NCI-H1417 treated with DMSO at 0.1 percent for 48 hours (cell line): ENCODE measurements at regions not wholly inside any gene's neighbourhood (a gene's known extent, or its start where the extent isn't known, plus 50 kb on each side); places are given as distances from the start of the nearest gene placed in this dataset.
"Not testable (repeated sequence)": the region's sequence is repeated elsewhere in the genome, so short reads cannot be mapped to it uniquely, and the experiment has no call there.

ENCODE experiments used
- DNase-seq: peaks from one replicate; lab custom pipeline; 2025; lab: John Stamatoyannopoulos, UW

GRCh38 chr3:103495186-103495585 is 1060.4 kb downstream of the ZPLD1 start:
- DNase-seq, result no peak

- no peak for DNase-seq
These were observed 1064.5 kb downstream of the ZPLD1 start for GRCh38 chr3:103499132-103499900.

DNA sequence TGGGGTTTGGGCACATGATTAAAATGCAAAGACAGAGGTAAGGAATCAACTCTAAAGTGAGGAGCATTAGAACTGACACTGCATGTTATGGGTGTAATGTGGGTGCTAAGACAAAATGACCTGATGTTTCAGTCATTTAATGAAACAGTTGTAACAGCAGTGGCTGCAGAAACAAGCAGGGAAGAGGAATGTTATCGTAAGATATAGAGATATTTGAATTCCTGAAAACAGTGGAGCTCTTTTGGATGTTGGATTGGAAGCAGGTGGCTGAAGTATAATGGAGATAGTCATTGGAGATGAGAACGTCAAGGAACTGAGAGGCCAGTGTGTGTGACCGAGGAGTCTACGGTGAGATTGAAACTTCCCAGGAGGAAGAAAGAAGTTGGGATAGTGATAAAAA is 1065.2 kb downstream of the ZPLD1 start:
- no peak for DNase-seq

DNA sequence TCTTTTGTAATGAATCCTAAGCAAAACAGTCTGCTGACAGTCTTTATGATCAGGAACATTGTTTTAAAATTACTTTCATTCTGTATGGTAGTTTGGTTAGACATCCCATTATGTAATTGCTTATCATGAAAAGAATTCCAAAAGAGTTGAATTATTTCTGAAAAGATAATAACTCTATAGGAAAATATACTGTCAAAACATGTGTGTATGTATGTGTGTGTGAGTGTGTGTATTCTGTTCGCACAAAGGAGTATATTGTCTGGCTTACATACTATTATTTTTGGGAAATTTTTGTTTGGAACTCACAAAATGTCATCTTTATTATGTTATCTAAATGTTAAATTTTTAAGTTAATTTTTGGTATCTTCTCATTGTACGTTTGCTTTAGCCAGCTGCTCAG is 1075.9 kb downstream of the ZPLD1 start:
- no peak for DNase-seq

DNA sequence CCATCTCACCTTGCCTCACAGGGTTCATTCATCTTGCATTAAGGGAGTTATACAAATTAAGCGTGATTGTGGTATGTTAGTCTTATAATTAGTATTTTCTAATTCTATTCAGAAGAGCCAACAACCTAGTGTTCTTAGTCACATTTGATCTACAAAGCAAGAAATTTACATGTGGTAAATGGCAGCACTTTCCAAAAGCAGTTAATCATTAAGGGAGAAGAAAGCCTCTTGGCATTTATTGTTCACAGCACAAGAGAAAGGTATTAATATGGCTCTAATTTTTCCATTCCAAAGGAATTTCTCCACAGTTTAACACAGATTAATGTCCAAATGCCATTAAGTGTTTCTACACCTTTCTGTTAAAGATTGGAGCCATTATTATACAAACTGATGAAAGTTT is 1077.1 kb downstream of the ZPLD1 start:
- DNase-seq, result no peak

GRCh38 chr3:103512595-103512994 is 1077.8 kb downstream of the ZPLD1 start:
- no peak for DNase-seq

DNA sequence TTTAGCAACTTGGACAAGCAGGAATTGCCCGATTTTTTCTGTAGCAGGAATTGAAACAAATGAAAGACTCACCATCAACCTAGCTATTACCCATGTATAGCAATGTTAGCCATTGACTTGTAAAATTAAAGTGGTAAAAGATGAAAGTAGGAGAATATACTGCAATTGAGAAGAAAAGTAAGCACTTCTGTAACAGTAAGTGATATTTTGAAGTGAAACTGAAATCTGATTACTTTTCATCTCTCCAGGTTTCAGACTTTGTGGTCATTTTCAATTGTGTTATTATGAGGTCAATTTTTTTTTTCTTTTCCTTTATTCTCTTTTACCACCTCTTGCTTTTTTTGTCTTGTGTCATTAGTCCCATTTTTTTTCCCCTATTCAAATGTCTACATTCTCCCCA is 1078.2 kb downstream of the ZPLD1 start:
- no peak for DNase-seq

DNA sequence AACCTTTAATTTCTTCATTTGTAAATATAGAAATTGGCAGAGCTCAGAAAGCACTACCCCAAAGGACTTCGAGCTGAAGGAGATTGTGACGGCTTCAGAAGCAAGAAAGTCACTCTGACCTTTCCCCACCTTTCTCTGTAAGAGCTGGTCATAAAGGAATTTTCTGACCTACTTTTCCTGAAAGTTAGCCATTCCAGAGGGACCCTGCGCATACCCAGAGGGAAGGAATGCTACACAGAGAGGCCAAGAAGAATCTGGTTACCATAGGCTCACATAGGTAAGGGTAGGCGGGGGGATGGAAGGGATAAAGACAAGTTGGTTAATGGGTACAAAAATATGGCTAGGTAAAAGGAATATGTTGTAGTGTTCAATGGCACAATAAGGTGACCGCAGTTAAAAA is 1080.3 kb downstream of the ZPLD1 start:
- DNase-seq, result no peak

DNA sequence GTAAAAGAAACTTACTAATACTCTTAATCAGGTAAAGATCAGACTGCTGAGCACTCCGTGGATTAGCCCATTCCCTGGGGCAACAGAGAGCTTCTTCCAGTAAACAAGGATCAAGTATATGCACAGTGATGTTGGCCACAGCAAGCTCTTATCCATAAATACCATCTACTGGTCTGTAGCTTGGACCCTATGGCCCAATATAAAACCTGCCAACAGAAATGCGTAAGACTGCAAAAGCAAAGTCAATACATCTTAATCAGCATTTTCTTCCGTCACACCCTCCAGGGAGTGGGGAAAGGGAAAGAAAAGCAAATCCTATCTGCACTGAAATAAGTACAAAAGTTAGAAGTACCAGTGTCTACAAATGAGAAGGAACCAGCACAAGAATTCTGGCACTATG is 1082.1 kb downstream of the ZPLD1 start:
- no peak for DNase-seq

DNA sequence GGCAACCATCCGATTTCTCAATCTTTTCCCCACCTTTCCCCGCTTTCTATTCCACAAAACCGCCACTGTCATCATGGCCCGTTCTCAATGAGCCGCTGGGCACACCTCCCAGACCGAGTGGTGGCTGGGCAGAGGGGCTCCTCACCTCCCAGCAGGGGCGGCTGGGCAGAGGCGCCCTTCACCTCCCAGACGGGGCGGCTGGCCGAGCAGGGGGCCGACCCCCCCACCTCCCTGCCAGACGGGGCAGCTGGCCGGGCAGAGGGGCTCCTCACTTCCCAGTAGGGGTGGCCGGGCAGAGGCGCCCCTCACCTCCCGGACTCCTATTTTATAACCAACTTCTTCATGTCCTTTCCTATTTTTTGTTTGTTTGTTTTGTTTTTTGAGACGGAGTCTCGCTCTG is 1096.5 kb downstream of the ZPLD1 start:
- DNase-seq, result not testable (repeated sequence)

GRCh38 chr3:103532986-103533385 is 1098.2 kb downstream of the ZPLD1 start:
- DNase-seq, result no peak

GRCh38 chr3:103554451-103554850 is 1119.6 kb downstream of the ZPLD1 start:
- no peak for DNase-seq

DNA sequence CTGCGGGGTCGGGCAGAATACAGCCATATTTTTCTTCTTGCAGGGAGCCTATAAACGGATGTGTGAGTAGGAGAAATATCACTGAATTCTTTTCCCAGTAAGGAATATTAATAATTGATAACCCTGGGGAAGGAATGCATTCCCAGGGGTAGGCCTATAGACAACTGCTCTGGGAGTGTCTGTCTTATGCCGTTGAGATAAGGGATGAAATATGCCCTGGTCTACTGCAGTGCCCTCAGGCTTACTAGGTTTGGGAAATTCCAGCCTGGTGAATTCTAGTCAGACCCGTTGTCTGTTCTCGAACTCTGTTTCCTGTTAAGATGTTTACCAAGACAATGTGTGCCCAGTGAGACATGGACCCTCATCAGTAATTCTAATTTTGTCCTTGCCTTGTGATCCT is 1129.3 kb downstream of the ZPLD1 start:
- DNase-seq, result not testable (repeated sequence)

DNA sequence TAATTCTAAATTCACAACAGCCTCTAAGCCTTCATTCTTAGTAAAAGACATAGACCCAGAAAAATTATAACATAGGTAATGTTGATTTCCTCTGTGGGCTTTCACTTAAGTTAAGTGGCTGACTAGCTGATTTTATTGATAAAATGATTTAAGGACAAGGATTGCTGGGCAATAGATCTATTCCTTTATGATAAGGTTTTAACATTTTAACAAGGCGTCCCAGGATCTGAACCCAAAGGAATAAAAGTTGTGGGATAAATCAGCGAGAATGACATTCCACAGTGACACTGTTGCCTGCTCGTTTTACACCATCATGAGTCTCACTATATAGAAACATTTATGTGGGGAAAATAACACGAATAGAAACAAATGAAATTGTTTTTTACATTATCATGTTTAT is 1151.0 kb downstream of the ZPLD1 start:
- DNase-seq, result no peak

GRCh38 chr3:103589770-103590169 is 1155.0 kb downstream of the ZPLD1 start:
- no peak for DNase-seq

- DNase-seq, result no peak
These were observed 1166.0 kb downstream of the ZPLD1 start for GRCh38 chr3:103600844-103601243.

DNA sequence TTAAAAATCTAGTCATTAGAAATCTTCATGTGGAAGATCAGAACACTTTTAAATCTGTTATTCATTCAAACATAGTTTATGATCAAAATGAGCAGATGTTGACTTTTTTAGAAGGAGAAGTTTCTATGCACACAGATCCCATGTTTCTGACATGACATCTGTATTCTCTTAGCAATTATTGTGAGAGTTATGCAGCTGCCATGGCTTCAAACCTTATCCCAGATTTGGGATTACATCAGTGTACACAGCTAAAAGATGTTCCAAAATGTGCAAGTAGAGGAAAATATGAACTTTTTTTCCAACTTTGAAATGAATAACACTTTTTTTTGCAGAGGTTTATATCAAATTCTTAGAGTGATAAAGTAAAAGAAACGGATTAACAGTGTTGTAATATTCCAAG is 1166.9 kb downstream of the ZPLD1 start:
- DNase-seq, result no peak

DNA sequence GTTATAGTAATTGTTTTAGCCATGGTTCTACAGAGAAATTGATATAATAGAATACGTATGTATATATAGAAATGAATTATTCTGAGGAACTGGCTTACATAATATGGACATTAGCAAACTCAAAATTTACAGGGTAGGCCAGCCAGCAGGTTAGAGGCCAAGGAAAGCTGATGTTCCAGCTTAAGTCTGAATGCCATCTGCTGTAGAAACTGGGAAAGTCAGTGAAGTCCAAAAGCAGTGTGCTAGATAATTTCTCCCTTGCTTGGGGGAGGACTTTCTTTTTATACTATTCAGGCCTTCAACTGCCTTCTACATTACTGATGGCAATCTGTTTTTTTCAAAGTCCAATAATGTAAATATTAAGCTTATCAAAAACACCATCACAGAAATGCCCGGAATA is 1174.7 kb downstream of the ZPLD1 start:
- no peak for DNase-seq

DNA sequence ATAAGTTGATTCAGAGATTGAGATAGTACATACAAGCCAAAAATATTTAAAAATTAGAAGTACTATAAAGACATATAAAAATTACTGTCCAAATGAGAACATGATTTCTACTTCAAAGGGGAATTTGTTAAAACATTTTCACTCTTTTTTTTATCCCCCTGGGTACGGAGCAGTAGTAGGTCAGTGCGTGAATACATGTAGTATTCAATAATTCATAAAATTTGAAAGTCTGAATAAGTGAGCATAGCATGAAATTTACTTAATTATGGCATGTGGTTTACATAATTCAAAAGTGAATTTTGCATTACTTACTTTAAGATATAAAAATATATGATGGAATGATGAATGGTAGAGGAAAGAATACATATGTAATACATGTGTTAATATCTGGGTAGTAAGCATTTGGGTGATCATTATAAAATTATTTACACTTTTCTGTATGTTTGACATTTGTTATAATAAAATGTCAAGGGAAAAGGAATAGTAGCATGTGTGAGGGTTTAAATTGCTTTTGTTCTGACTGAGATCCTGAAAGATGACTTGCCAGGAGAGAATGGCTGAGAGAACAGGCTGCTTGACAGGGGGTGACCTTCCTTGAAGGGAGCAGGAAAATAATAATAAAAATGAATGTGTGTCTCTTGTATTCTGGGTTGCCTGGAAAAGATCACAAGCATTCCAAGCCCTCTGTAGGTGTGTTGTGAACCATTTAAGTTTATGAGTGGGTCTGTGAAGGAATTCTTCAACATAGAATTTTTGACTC is 1178.8 kb downstream of the ZPLD1 start:
- no peak for DNase-seq

DNA sequence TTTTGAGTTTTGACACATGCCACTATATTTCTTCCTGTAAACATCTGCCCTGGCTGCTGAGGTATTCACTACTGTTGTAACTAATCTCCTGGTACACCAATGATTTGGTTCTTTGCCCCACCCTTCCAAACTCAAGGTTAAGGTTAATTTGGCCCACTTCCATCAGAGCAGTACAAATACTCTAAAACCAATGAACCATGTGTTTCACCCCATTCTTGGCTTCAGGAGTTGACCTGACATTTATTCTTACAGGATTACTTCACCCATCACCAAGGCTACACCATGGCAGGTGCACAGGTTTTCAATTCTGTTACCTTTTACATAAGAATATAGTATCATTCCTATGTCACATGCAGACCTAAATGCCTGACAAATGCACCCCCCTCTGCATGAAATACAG is 1179.9 kb downstream of the ZPLD1 start:
- no peak for DNase-seq

GRCh38 chr3:103617961-103618360 is 1183.1 kb downstream of the ZPLD1 start:
- DNase-seq, result no peak

GRCh38 chr3:103624271-103624670 is 1189.5 kb downstream of the ZPLD1 start:
- no peak for DNase-seq

GRCh38 chr3:103629391-103629790 is 1194.6 kb downstream of the ZPLD1 start:
- DNase-seq, result no peak

DNA sequence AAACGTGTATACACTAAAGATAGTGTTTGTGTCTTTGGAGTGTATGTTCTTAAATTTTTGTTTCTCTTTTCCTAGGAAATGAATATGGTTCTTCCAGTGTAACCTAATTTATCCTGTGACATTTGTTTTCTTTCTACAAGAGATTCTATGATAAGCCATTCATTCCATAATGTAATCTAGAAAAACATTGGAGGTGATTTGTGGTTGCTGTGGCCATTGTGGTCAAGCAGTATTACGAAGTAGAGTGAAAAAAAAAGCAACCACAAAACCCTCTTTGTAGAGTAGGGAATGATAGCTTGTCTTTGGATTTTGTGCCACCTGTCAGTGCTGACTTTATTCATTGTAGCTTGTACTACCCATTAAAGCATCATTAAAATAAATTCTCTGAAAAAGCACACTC is 1209.6 kb downstream of the ZPLD1 start:
- DNase-seq, result no peak
